ENCODE measurements at regions not wholly inside any gene's neighbourhood (a gene's known extent, or its start where the extent isn't known, plus 50 kb on each side); places are given as distances from the start of the nearest gene placed in this dataset.

GRCh38 chr13:75129331-75129730 is 352.6 kb downstream of the TBC1D4 start:
- Histone ChIP-seq H3K4me1 (ENCODE audit: control insufficient read depth, insufficient read depth, low read length) (no peaks in the 10 kb centered on the region), H3K9me3 (ENCODE audit: control insufficient read depth, low read length) (no peaks in the 10 kb centered on the region), H3K27me3 (ENCODE audit: control insufficient read depth, insufficient read depth) (no peaks in the 10 kb centered on the region), H3K4me3 (ENCODE audit: low read length) (no peak overlapping the region), H3K27ac (ENCODE audit: low read length) (no peak overlapping the region)
- 65% methylated on average over 1 of the region's 1 CpG for WGBS
- ATAC-seq (no peak), DNase-seq (no peak)
- intact Hi-C loops (cut with DNase I) = no loop called here

- no peaks in the 10 kb centered on the region for H3K4me1 ChIP-seq (ENCODE audit: control insufficient read depth, insufficient read depth, low read length)
- H3K4me3 ChIP-seq (ENCODE audit: low read length) = no peak overlapping the region
- no peaks in the 10 kb centered on the region for H3K27me3 ChIP-seq (ENCODE audit: control insufficient read depth, insufficient read depth)
- DNase-seq = no peak
- no peak for ATAC-seq
- no peak overlapping the region for H3K27ac ChIP-seq (ENCODE audit: low read length)
- H3K9me3 ChIP-seq (ENCODE audit: control insufficient read depth, low read length) = no peaks in the 10 kb centered on the region
- intact Hi-C loops (cut with DNase I) = no loop called here
Observed at GRCh38 chr13:75124415-75124814, 357.6 kb downstream of the TBC1D4 start.

GRCh38 chr13:75123428-75123827 is 358.5 kb downstream of the TBC1D4 start:
- Histone ChIP-seq H3K4me1 (ENCODE audit: control insufficient read depth, insufficient read depth, low read length) (no peaks in the 10 kb centered on the region), H3K27me3 (ENCODE audit: control insufficient read depth, insufficient read depth) (no peaks in the 10 kb centered on the region), H3K9me3 (ENCODE audit: control insufficient read depth, low read length) (no peaks in the 10 kb centered on the region), H3K27ac (ENCODE audit: low read length) (no peak overlapping the region), H3K4me3 (ENCODE audit: low read length) (no peak overlapping the region)
- intact Hi-C loops (cut with DNase I) = no loop called here
- WGBS = 69% methylated on average over 1 of the region's 1 CpG
- DNase-seq = no peak
- ATAC-seq = peak in 1 of 2 donors; percentile 48

- Histone ChIP-seq H3K4me1 (ENCODE audit: control insufficient read depth, insufficient read depth, low read length) (no peaks in the 10 kb centered on the region), H3K27ac (ENCODE audit: low read length) (no peak overlapping the region), H3K9me3 (ENCODE audit: control insufficient read depth, low read length) (no peaks in the 10 kb centered on the region), H3K27me3 (ENCODE audit: control insufficient read depth, insufficient read depth) (no peaks in the 10 kb centered on the region), H3K4me3 (ENCODE audit: low read length) (no peak overlapping the region)
- intact Hi-C loops (cut with DNase I) = no loop called here
- WGBS = 79% methylated on average over 4 of the region's 4 CpGs
- DNase-seq (no peak), ATAC-seq (no peak)
Observed at GRCh38 chr13:75120085-75120484, 361.9 kb downstream of the TBC1D4 start.

- H3K9me3 ChIP-seq (ENCODE audit: control insufficient read depth, low read length) = no peaks in the 10 kb centered on the region
- H3K27me3 ChIP-seq (ENCODE audit: control insufficient read depth, insufficient read depth) = no peaks in the 10 kb centered on the region
- H3K4me3 ChIP-seq (ENCODE audit: low read length) = no peak overlapping the region
- no peak for ATAC-seq
- intact Hi-C loops (cut with DNase I) = no loop called here
- 59% methylated on average over 2 of the region's 2 CpGs for WGBS
- no peaks in the 10 kb centered on the region for H3K4me1 ChIP-seq (ENCODE audit: control insufficient read depth, insufficient read depth, low read length)
- DNase-seq = no peak
- no peak overlapping the region for H3K27ac ChIP-seq (ENCODE audit: low read length)
Observed at GRCh38 chr13:75115171-75115570, 366.8 kb downstream of the TBC1D4 start.

- DNase-seq = no peak
- ATAC-seq = no peak
- no peaks in the 10 kb centered on the region for H3K4me1 ChIP-seq (ENCODE audit: control insufficient read depth, insufficient read depth, low read length)
- no peak overlapping the region for H3K4me3 ChIP-seq (ENCODE audit: low read length)
- H3K9me3 ChIP-seq (ENCODE audit: control insufficient read depth, low read length) = no peaks in the 10 kb centered on the region
- no peaks in the 10 kb centered on the region for H3K27me3 ChIP-seq (ENCODE audit: control insufficient read depth, insufficient read depth)
- H3K27ac ChIP-seq (ENCODE audit: low read length) = no peak overlapping the region
- intact Hi-C loops (cut with DNase I) = no loop called here
Observed at GRCh38 chr13:75103976-75104375, 378.0 kb downstream of the TBC1D4 start.

GRCh38 chr13:75102001-75102716 is 379.8 kb downstream of the TBC1D4 start:
- WGBS = 80% methylated on average over 5 of the region's 5 CpGs
- Histone ChIP-seq H3K9me3 (ENCODE audit: control insufficient read depth, low read length) (no peaks in the 10 kb centered on the region), H3K4me3 (ENCODE audit: low read length) (no peak overlapping the region), H3K27ac (ENCODE audit: low read length) (no peak overlapping the region), H3K27me3 (ENCODE audit: control insufficient read depth, insufficient read depth) (no peaks in the 10 kb centered on the region), H3K4me1 (ENCODE audit: control insufficient read depth, insufficient read depth, low read length) (no peaks in the 10 kb centered on the region)
- intact Hi-C loops (cut with DNase I) = no loop called here
- DNase-seq = no peak
- no peak for ATAC-seq

- no peaks in the 10 kb centered on the region for H3K27me3 ChIP-seq (ENCODE audit: control insufficient read depth, insufficient read depth)
- H3K4me3 ChIP-seq (ENCODE audit: low read length) = no peak overlapping the region
- no peaks in the 10 kb centered on the region for H3K4me1 ChIP-seq (ENCODE audit: control insufficient read depth, insufficient read depth, low read length)
- ATAC-seq (no peak), DNase-seq (no peak)
- intact Hi-C loops (cut with DNase I) = no loop called here
- H3K27ac ChIP-seq (ENCODE audit: low read length) = no peak overlapping the region
- WGBS = 96% methylated on average over 1 of the region's 1 CpG
- H3K9me3 ChIP-seq (ENCODE audit: control insufficient read depth, low read length) = no peaks in the 10 kb centered on the region
Observed at GRCh38 chr13:75101348-75101747, 380.6 kb downstream of the TBC1D4 start.

- no peaks in the 10 kb centered on the region for H3K9me3 ChIP-seq (ENCODE audit: control insufficient read depth, low read length)
- H3K4me1 ChIP-seq (ENCODE audit: control insufficient read depth, insufficient read depth, low read length) = no peaks in the 10 kb centered on the region
- intact Hi-C loops (cut with DNase I) = no loop called here
- no peak for ATAC-seq
- H3K4me3 ChIP-seq (ENCODE audit: low read length) = no peak overlapping the region
- no peaks in the 10 kb centered on the region for H3K27me3 ChIP-seq (ENCODE audit: control insufficient read depth, insufficient read depth)
- H3K27ac ChIP-seq (ENCODE audit: low read length) = no peak overlapping the region
- WGBS = 48% methylated on average over 2 of the region's 2 CpGs
- DNase-seq = no peak
Observed at GRCh38 chr13:75092143-75092542, 389.8 kb downstream of the TBC1D4 start.

GRCh38 chr13:75091718-75092117 is 390.3 kb downstream of the TBC1D4 start:
- no peaks in the 10 kb centered on the region for H3K9me3 ChIP-seq (ENCODE audit: control insufficient read depth, low read length)
- peak in 1 of 2 donors; percentile 25 for ATAC-seq
- no peaks in the 10 kb centered on the region for H3K4me1 ChIP-seq (ENCODE audit: control insufficient read depth, insufficient read depth, low read length)
- no peaks in the 10 kb centered on the region for H3K27me3 ChIP-seq (ENCODE audit: control insufficient read depth, insufficient read depth)
- no peak for DNase-seq
- no peak overlapping the region for H3K4me3 ChIP-seq (ENCODE audit: low read length)
- no peak overlapping the region for H3K27ac ChIP-seq (ENCODE audit: low read length)
- intact Hi-C loops (cut with DNase I) = no loop called here
- WGBS = 37% methylated on average over 2 of the region's 2 CpGs

GRCh38 chr13:75090872-75091615 is 390.9 kb downstream of the TBC1D4 start:
- no peaks in the 10 kb centered on the region for H3K4me1 ChIP-seq (ENCODE audit: control insufficient read depth, insufficient read depth, low read length)
- WGBS = 87% methylated on average over 3 of the region's 3 CpGs
- DNase-seq (no peak), ATAC-seq (no peak)
- H3K4me3 ChIP-seq (ENCODE audit: low read length) = no peak overlapping the region
- H3K27ac ChIP-seq (ENCODE audit: low read length) = no peak overlapping the region
- no peaks in the 10 kb centered on the region for H3K9me3 ChIP-seq (ENCODE audit: control insufficient read depth, low read length)
- no peaks in the 10 kb centered on the region for H3K27me3 ChIP-seq (ENCODE audit: control insufficient read depth, insufficient read depth)
- intact Hi-C loops (cut with DNase I) = no loop called here

Measured in right cardiac atrium (tissue), 5 donors.